ENCODE measurements at regions not wholly inside any gene's neighbourhood (a gene's known extent, or its start where the extent isn't known, plus 50 kb on each side); places are given as distances from the start of the nearest gene placed in this dataset.

DNA sequence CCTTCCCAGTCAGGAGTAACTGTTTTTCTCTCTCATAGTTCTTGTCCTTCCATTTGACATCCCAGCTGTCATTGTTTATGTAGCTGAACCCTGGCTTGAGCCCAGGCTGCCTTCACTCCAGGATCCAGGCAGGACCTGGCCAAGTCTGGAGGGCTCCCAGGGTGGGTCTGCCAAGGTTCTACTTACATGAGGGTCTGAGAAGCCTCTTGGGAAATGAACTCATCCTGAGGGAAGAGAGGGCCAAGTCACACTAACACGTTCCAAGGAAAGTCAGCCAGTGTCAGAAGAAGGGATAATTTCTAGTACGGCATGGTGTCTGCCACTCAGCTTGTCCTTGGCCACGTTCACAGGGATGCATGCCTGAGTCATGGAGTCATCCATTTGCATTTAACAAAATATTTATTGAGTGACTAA is 54.8 kb upstream of the SRD5A3 start:
- Mint-ChIP-seq H3K4me1 (ENCODE audit: low read depth) (no peaks in the 10 kb centered on the region), H3K9me3 (no peaks in the 10 kb centered on the region), H3K36me3 (no peaks in the 10 kb centered on the region), H3K27me3 (peaks cover 12% of the 10 kb centered on the region), H3K4me3 (no peak overlapping the region), H3K27ac (no peak overlapping the region)
- ChIA-PET POLR2A (no interaction called here), CTCF (no interaction called here)
- no peak for DNase-seq
- intact Hi-C loops (cut with micrococcal nuclease): no loop called here

DNA sequence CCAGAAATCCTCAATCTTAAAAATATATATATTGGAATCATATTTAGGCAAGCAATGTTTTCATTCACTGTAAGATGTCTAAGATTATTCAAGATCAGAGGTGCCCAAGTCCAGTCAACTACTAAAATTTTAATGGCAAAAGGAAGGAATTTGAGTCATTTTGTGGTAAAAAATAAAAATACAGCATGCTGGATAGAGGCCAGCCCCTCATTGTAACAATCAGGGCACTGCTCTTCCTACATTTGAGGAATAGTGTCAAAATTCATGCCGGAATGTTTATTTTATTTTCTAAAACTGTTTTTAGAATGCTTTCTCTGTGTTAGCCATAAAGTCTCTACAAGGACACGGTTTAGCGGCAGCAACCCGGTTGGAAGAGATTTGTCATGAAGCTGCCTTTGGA is 49.9 kb upstream of the SRD5A3 start:
- CTCF ChIA-PET: no interaction called here
- intact Hi-C loops (cut with micrococcal nuclease): no loop called here
- Mint-ChIP-seq H3K36me3 (no peaks in the 10 kb centered on the region), H3K27ac (no peak overlapping the region), H3K27me3 (peaks cover 17% of the 10 kb centered on the region), H3K4me3 (no peak overlapping the region), H3K4me1 (ENCODE audit: low read depth) (no peaks in the 10 kb centered on the region), H3K9me3 (no peaks in the 10 kb centered on the region)
- POLR2A ChIA-PET: no interaction called here
- DNase-seq: no peak
